GM19043 (cell line): ENCODE measurements at regions not wholly inside any gene's neighbourhood (a gene's known extent, or its start where the extent isn't known, plus 50 kb on each side); places are given as distances from the start of the nearest gene placed in this dataset.
"Not testable (repeated sequence)": the region's sequence is repeated elsewhere in the genome, so short reads cannot be mapped to it uniquely, and the experiment has no call there.

ENCODE experiments used
- ATAC-seq: cut with Tn5 transposase; IDR thresholded peaks from one replicate; pipeline ENCODE4 v1.9.1; 2021; ENCODE audit warnings: low read depth; ENCODE audit not compliant: unreplicated experiment

- ATAC-seq, result no peak
Observed at GRCh38 chr7:10612950-10613349, 360.7 kb upstream of the PHF14 start.

GRCh38 chr7:10618953-10619352 is 354.7 kb upstream of the PHF14 start:
- ATAC-seq, result no peak

- no peak for ATAC-seq
Observed at GRCh38 chr7:10632712-10633111, 341.0 kb upstream of the PHF14 start.

GRCh38 chr7:10634239-10634638 is 339.4 kb upstream of the PHF14 start:
- ATAC-seq, result no peak

GRCh38 chr7:10637991-10638390 is 335.7 kb upstream of the PHF14 start:
- ATAC-seq, result no peak

GRCh38 chr7:10643545-10643944 is 330.1 kb upstream of the PHF14 start:
- no peak for ATAC-seq

- ATAC-seq, result no peak
Observed at GRCh38 chr7:10644849-10645248, 328.8 kb upstream of the PHF14 start.

- no peak for ATAC-seq
Observed at GRCh38 chr7:10646194-10646593, 327.5 kb upstream of the PHF14 start.

- ATAC-seq, result no peak
Observed at GRCh38 chr7:10648289-10648688, 325.4 kb upstream of the PHF14 start.

- not testable (repeated sequence) for ATAC-seq
Observed at GRCh38 chr7:10649120-10649519, 324.6 kb upstream of the PHF14 start.

- no peak for ATAC-seq
Observed at GRCh38 chr7:10655031-10655430, 318.6 kb upstream of the PHF14 start.

GRCh38 chr7:10657201-10657600 is 316.5 kb upstream of the PHF14 start:
- ATAC-seq, result no peak

GRCh38 chr7:10657837-10658236 is 315.8 kb upstream of the PHF14 start:
- ATAC-seq, result no peak

GRCh38 chr7:10662491-10662890 is 311.2 kb upstream of the PHF14 start:
- no peak for ATAC-seq

- no peak for ATAC-seq
Observed at GRCh38 chr7:10662982-10663884, 310.4 kb upstream of the PHF14 start.

- no peak for ATAC-seq
Observed at GRCh38 chr7:10672186-10672585, 301.5 kb upstream of the PHF14 start.

GRCh38 chr7:10677211-10677610 is 296.5 kb upstream of the PHF14 start:
- ATAC-seq, result no peak

GRCh38 chr7:10677668-10678232 is 295.9 kb upstream of the PHF14 start:
- no peak for ATAC-seq

GRCh38 chr7:10684606-10685005 is 289.1 kb upstream of the PHF14 start:
- ATAC-seq, result no peak

GRCh38 chr7:10685040-10685439 is 288.6 kb upstream of the PHF14 start:
- ATAC-seq, result no peak

- no peak for ATAC-seq
Observed at GRCh38 chr7:10688544-10688943, 285.1 kb upstream of the PHF14 start.

- no peak for ATAC-seq
Observed at GRCh38 chr7:10696064-10696463, 277.6 kb upstream of the PHF14 start.
